ENCODE measurements at regions not wholly inside any gene's neighbourhood (a gene's known extent, or its start where the extent isn't known, plus 50 kb on each side); places are given as distances from the start of the nearest gene placed in this dataset.

DNA sequence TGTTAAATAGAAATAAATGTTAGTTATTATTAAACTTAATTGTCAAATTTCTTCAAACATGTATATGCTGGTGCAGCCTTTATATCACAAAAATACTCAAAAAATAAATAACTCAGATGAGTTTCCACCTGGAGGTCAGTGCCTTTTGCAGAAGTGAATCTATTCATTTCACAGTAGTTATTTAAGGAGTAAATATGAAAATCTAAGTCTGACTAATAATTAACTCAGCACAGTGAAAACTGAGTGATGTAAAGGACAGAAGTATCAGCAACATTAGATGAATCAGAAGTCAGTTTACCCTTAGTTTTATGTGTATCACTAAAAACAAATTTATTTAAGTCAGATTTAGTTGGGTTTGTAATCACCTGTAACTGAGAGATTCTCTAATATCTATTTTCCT is 2135.4 kb downstream of the MRPL39 start (continued):
- TF ChIP-seq, protein P1, sequence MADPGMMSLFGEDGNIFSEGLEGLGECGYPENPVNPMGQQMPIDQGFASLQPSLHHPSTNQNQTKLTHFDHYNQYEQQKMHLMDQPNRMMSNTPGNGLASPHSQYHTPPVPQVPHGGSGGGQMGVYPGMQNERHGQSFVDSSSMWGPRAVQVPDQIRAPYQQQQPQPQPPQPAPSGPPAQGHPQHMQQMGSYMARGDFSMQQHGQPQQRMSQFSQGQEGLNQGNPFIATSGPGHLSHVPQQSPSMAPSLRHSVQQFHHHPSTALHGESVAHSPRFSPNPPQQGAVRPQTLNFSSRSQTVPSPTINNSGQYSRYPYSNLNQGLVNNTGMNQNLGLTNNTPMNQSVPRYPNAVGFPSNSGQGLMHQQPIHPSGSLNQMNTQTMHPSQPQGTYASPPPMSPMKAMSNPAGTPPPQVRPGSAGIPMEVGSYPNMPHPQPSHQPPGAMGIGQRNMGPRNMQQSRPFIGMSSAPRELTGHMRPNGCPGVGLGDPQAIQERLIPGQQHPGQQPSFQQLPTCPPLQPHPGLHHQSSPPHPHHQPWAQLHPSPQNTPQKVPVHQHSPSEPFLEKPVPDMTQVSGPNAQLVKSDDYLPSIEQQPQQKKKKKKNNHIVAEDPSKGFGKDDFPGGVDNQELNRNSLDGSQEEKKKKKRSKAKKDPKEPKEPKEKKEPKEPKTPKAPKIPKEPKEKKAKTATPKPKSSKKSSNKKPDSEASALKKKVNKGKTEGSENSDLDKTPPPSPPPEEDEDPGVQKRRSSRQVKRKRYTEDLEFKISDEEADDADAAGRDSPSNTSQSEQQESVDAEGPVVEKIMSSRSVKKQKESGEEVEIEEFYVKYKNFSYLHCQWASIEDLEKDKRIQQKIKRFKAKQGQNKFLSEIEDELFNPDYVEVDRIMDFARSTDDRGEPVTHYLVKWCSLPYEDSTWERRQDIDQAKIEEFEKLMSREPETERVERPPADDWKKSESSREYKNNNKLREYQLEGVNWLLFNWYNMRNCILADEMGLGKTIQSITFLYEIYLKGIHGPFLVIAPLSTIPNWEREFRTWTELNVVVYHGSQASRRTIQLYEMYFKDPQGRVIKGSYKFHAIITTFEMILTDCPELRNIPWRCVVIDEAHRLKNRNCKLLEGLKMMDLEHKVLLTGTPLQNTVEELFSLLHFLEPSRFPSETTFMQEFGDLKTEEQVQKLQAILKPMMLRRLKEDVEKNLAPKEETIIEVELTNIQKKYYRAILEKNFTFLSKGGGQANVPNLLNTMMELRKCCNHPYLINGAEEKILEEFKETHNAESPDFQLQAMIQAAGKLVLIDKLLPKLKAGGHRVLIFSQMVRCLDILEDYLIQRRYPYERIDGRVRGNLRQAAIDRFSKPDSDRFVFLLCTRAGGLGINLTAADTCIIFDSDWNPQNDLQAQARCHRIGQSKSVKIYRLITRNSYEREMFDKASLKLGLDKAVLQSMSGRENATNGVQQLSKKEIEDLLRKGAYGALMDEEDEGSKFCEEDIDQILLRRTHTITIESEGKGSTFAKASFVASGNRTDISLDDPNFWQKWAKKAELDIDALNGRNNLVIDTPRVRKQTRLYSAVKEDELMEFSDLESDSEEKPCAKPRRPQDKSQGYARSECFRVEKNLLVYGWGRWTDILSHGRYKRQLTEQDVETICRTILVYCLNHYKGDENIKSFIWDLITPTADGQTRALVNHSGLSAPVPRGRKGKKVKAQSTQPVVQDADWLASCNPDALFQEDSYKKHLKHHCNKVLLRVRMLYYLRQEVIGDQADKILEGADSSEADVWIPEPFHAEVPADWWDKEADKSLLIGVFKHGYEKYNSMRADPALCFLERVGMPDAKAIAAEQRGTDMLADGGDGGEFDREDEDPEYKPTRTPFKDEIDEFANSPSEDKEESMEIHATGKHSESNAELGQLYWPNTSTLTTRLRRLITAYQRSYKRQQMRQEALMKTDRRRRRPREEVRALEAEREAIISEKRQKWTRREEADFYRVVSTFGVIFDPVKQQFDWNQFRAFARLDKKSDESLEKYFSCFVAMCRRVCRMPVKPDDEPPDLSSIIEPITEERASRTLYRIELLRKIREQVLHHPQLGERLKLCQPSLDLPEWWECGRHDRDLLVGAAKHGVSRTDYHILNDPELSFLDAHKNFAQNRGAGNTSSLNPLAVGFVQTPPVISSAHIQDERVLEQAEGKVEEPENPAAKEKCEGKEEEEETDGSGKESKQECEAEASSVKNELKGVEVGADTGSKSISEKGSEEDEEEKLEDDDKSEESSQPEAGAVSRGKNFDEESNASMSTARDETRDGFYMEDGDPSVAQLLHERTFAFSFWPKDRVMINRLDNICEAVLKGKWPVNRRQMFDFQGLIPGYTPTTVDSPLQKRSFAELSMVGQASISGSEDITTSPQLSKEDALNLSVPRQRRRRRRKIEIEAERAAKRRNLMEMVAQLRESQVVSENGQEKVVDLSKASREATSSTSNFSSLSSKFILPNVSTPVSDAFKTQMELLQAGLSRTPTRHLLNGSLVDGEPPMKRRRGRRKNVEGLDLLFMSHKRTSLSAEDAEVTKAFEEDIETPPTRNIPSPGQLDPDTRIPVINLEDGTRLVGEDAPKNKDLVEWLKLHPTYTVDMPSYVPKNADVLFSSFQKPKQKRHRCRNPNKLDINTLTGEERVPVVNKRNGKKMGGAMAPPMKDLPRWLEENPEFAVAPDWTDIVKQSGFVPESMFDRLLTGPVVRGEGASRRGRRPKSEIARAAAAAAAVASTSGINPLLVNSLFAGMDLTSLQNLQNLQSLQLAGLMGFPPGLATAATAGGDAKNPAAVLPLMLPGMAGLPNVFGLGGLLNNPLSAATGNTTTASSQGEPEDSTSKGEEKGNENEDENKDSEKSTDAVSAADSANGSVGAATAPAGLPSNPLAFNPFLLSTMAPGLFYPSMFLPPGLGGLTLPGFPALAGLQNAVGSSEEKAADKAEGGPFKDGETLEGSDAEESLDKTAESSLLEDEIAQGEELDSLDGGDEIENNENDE (IDR thresholded peaks at IDR 0.05; ENCODE audit: insufficient replicate concordance, low read length) = no peak
- TF ChIP-seq KDM1A (IDR thresholded peaks at IDR 0.05; ENCODE audit: borderline replicate concordance, low read length) (no peak), CTBP2 (IDR thresholded peaks at IDR 0.05; ENCODE audit: borderline replicate concordance, insufficient read depth, insufficient read length, low read length) (no peak), MAFK (IDR thresholded peaks at IDR 0.05; ENCODE audit: low read depth, low read length) (no peak), JUND (IDR thresholded peaks at IDR 0.05; ENCODE audit: low read length) (no peak), EGR1 (IDR thresholded peaks at IDR 0.05; ENCODE audit: borderline replicate concordance, low read depth, low read length) (no peak), TAF1 (IDR thresholded peaks at IDR 0.05; ENCODE audit: low read depth, low read length) (no peak), TAF7 (optimal IDR thresholded peaks at IDR 0.05; ENCODE audit: borderline replicate concordance, low read depth, low read length) (no peak), CEBPB (IDR thresholded peaks at IDR 0.05; ENCODE audit: low read depth, low read length) (no peak), TEAD4 (IDR thresholded peaks at IDR 0.05; ENCODE audit: low read depth, low read length) (no peak)
